ENCODE measurements at regions not wholly inside any gene's neighbourhood (a gene's known extent, or its start where the extent isn't known, plus 50 kb on each side); places are given as distances from the start of the nearest gene placed in this dataset.

DNA sequence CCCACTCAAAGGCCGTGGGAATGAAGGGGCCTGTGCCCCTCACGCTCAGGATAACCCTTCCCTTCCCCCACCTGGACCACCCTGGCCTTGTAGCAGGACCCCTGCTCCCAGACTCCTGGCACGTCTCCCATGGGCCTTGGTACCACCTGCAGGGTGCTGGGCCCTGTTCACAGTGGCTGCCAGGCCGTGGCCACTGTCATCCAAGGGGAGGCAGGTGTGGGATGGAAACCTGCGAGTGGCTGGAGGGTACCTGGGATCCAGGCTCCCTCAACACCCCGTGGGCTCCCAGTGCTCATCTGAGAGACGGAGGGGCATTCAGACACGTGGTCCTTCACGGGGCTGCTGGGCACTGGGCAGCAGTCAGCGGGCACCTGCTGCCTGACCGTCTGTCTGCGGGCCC, 75.6 kb upstream of the CIBAR2 start:
- DNase-seq (ENCODE audit: low spot score) = no peak

DNA sequence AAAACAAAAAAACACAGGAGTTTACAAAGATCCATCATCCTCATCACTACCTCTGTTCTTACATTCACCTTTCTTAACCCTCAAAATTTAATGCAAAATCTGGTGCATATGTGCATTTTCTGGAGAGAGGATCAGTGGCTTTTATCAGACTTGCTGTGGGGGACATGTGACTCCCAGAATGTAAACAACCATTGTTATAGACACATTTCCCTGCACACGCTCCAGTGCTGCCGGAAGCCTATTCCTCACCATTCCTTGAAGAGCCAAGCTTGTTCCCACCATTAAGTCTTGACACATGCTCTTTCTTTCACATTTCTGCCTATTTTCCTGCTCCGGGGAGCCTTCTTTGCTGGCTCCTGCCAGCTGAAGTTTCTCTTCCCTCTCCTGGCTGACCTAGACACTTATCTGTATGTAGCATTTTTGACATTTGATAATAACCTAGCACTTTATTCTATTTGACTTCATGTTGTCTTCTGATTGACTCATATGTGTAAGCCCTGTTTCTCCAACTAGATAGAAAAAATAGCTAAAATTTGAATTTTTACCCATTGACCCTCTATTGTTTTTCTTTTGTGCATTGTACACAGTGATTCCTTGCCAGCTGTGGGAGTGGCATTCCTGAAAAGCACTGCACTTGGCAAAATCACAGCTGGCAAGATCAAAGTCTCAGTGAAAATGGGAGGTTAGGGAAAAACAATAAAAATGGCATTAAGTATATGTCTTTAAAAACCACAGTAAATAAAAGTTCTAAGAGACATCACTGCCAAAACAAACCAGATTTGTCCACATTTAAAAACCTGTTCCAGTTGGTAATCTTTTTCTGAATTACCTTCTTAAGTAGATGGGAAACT, 76.8 kb upstream of the CIBAR2 start:
- DNase-seq (ENCODE audit: low spot score) = no peak

DNA sequence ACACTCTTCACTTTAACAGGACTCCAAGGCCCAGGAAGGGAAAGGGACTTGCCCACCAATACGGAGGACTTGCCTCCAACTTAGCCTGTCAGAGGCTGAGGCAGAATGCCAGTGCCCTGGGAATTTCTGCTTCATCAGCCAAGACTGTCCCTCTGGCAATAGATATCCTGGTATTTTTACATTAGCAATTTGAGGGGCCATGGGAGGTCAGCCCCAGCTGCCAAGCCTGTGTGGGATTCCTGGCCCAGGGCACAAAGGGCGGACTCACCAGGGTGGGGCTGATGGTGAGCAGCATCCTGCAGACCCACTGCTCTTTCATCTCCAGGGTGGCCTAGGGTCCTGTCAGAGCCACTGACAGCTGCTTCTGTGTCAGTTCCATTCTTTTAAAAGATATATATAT, 78.3 kb upstream of the CIBAR2 start:
- DNase-seq (ENCODE audit: low spot score) = no peak

DNA sequence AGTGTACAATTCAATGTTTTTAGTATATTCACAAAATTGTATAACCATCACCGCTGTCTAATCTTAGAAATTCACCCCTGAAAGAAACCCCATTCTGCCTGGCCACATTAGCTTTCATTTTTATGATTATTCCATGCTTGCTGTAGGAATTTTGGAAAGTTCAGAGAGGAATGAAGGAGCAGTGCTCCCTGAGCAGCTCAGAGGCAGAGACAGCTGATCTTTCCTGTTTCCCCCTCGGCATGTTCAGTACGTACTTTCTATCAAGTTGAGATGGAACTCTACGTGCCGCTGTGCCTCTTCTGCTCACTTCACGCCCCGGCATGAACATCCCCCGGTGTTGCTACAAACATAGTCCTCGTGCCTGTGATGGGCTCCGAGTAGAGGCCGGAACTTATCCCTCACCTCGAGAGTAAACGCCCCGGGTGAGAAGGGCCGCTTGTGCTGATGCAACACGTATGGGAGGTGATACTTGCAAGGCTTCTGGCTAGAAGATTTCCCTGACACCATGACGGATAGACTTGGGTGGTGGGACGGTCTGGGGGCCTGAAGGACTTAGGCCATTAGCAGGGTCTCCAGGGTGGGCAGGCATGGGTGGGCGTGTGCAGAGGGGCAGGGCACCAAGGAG, 79.2 kb upstream of the CIBAR2 start:
- no peak for DNase-seq (ENCODE audit: low spot score)

DNA sequence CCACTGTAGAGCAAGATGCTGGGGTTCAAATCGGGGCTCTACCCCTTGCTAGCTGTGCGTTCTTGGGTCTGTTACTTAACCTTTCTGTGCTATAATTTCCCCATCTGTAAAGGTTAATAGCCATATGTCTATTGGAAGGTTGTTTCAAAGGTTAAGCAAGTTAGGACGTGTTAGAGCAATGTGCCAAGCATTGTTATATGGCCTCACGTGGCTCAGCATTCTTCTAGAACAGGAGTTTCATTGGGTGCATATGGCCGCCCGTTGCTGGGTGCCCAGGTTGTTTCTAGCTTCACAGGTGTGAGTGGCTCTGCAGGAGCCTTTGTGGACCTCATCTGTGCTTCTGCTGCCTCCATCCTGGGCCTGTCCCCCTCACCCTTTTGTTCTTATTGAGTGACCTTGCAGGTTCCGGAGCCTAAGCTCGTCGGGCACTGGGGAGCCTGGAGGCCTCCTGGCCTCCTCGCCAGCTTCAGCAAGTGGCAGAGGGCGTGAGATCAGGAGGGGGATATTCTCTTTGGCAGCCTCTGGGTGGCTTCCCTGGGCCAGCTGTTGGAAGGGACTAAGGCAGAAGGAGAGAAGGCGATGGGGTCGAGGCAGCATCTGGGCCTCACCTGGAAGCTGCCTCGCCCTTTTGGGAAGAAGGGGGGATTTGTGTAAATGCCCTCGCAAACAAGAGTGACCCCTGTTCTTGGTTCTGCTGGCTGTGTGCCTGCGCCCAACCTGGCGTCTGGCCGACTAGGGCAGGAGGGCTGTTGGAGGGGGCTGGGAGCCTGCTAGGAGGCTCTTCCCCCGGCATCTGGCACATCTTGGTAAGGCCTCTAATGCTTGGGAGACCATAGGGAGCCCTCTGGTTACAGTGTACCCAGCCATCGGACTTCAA, 80.2 kb upstream of the CIBAR2 start:
- DNase-seq (ENCODE audit: low spot score) = no peak

DNA sequence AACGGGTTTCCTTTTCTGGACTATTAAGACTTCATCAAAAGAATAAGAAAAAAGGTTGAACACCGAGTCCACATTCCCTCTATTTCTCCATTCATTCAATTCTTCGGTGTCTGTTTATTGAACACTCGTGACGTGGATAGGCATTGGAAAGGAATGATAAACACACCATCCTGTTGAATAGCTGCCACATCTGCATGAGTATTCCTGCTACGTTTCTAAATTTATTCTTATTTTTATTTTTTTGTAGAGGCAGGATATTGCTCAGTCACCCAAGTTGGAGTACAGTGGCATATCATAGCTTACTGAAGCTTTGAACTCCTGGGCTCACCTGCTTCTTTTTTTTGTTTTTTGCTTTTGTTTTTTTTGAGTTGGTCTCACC, 80.8 kb upstream of the CIBAR2 start:
- no peak for DNase-seq (ENCODE audit: low spot score)

DNA sequence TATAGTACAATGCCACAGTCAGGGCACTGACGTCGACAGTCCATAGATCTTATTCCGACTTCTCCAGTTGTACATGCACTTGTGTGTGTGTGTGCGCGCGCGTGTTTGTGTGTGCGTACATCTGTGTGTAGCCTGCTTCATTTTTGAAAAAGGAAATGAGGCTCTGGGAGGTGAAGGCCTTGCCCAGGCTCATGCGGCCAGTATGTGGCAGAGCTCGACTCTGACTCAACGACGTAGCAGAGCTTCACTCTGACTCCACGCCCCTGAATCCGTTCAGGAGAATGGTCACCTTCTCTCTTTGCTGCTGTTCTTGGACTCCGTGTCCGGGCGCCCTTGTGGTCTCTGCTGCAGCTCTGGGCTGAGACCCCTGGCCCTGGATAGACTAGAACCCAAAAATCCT, 81.6 kb upstream of the CIBAR2 start:
- no peak for DNase-seq (ENCODE audit: low spot score)

DNA sequence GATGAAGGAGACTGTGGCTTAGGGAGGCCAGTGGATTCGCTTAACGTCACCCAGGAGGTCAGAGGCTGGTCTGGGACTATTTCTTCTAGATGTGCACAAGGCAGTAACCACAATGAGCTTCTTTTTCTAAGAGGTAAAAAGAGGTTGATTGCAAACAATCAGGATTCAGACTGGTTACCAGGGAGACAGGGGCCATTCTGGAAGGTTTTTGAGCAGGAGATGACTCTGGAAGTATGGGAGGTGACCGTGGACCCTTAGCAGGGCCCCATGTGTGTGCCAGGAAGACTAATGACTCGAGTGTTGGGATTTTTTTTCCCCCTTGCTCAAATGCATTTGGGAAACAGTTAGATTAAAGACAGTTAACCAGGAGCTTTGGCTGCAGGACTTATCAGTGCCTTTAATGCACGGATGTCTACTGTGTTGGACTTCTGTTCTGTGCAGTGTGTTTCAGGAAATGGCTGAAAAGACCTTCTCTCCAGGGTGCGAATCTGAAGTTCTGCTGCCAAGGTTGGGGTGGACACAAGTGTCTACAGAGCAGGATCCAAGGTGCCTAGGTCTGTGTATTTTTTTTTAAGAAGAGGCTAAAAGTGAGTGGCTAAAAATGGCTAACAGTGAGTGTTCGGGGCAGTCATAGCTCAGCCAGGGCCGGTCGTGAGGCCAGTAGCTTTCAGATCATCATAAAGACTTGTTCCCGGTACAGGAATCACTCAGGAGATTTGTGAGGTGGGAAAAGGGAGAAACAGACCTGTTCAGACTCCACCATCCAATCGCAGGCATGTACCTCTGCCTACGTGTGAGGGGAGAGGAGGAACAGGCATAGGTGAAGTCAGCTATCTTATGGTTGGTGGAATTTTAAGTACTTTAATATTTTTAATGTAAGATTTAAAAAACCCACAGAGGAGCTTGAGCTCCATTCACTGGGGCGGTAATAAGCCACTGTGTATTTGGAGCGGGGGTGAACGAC, 82.3 kb upstream of the CIBAR2 start:
- no peak for DNase-seq (ENCODE audit: low spot score)

DNA sequence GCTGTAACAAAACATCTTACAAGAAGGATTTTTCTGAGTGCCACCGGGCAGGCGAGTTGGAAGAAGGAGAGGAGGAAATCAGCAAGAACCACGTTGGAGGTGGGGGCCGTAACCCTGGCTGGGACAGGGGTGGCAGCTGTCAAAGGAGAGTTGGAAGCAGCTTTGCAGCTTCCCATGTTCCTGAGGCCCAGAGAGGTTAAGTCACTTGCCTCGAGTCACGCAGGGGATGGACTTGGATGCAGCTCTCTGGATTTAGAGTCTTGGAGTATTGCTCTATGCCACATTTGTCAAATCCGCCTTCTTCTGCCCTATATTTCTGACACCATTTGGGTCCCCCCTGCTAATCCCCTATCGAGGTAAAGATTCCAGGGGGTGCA, 83.0 kb upstream of the CIBAR2 start:
- DNase-seq (ENCODE audit: low spot score) = no peak

DNA sequence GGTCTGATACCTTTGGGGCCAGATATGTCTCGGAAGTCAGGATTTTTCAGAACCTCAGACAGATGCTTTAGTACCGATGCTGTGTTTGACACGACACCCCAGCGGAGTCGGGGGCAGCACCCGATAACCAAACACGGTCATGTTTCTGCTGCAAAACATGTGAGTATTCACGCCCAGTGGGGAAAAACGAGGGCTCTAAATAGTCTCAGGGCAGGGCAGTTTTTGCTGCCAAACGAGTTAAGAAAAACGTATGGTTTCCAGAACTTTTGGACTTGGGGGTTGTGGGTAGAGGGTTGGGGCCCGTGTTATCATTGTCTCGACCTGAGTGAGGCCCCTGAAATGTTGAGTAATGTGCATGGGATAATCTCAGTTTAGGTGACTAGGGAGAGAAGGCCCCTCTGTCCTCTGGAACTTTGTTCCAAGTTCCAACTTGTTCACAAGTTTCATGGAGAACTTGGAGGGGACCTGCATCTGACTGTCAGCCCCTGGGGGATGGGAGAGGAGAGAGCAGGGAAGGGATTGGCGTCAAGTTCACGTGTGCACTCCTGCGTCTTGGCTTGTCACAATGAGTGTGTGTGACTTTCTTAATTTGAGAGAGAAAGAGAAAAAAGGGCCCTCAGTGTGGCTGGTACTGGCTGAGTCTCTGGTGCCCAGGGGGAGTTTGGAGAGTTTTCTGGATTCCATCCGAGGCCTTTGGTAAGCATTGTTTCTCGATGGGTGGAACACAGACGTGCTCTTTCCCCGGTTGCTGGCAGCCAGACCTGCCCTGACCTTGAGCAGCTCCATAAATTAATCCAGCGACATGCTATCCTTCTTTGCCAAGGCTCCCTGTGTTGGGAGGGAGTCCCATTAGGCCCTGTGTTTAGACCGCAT, 83.9 kb upstream of the CIBAR2 start:
- DNase-seq (ENCODE audit: low spot score) = no peak

DNA sequence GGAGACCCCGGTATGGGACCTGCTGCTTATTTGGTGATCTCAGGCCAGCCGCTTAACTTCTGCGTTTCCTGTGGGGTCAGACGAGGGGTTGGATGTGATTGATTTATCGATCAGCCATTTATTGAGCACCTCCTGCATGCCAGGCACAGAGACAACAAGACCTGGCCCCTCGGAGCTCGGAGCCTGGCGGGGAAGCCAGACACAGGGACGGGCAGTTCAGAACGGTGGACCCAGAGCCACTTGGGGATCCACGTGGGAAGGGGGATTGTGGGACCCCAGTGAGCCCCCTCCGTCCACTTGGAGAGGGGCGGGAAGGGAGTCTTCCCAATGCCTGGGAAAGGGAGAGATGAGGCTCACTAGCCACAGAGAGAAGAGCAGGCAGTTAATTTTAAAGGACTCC, 84.7 kb upstream of the CIBAR2 start:
- no peak for DNase-seq (ENCODE audit: low spot score)

DNA sequence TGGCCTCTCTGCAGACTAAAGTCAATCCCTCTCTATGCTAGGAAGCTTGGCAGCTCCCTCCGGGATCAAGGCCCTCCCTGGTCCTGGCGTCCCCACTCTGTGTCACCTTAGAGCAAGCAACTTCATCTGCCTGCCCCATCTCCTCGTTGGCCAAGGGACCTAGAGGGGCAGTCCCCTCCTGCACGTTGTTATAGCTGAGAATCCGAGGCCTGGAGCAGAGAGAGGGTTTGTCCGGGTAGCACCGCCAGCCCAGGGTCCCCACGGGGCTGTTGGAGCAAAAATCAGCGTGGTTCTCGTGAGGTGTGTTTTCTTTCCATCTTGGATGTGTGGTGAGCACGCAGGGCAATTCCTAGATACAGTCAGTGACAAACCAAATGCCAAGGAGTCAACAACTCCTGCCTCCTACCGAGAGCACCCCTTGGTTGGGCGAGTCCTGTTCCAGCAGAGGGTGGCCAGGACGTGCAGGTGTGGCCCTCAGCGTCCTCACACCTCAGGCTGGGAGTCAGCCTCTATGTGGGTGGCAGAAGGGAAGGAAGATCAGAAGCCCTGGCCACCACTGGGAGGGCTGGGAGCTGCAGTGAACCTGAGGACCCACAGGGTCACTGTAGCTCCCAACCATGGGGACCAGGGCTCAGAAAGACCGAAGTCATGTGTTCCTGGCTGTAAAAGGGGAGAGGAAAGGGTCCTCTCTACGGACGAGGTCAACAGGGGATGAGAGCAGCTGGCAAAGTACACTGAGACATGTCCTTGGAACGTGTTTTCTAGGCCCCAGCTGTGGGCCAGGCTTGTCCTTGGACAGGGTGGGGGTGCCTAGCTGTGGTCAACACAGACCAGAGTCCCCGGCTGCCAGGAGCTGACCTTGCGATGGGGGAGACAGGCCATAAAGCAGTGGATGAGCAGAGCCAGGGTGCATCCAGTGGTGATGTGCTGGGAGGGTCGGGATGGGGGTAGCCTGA, 85.6 kb upstream of the CIBAR2 start:
- no peak for DNase-seq (ENCODE audit: low spot score)

DNA sequence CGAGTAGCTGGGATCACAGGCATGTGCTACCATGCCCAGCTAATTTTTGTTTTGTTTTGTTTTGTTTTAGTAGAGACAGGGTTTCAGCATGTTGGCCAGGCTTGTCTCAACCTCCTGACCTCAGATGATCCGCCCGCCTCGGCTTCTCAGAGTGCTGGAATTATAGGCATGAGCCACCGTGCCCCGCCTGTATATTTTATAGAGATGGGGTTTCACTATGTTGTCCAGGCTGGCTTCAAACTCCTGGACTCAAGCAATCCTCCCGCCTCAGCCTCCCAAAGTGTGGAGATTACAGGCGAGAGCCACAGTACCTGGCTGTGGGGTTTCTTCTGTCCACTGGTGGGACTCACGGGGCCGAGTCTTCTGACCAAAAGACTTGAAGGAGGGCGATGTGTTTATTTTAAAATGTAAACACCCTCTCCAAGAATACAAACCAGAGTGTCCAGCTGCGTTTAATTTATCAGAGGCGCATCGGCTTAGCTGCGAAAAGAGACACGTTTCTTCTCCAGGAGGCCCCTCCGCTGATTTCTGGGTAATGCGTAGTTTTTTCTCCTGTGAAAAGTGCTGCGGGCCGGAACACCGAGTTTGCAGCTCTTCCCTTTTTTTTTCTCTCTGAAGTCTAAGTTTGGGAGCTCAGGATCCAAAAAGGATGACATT, 86.9 kb upstream of the CIBAR2 start:
- no peak for DNase-seq (ENCODE audit: low spot score)

DNA sequence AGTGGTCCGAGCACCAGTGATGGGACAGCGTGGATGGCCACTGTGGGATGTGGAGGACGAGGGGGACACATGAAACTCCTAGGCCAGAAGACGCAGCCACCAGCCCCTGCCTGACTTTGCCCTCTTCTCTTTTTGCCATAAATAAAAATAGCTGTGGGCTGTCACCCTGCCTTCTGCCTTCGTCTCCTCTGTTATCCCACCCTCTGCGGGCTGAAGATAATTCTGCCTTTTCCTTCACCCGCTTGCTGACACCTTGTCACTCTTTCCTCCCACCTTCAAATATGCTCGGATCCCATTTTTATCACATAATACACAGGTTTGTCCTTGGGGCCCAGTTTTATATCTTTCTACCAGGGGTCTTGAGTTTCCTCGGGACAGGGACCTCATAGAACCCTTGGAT, 87.6 kb upstream of the CIBAR2 start:
- DNase-seq (ENCODE audit: low spot score) = no peak

DNA sequence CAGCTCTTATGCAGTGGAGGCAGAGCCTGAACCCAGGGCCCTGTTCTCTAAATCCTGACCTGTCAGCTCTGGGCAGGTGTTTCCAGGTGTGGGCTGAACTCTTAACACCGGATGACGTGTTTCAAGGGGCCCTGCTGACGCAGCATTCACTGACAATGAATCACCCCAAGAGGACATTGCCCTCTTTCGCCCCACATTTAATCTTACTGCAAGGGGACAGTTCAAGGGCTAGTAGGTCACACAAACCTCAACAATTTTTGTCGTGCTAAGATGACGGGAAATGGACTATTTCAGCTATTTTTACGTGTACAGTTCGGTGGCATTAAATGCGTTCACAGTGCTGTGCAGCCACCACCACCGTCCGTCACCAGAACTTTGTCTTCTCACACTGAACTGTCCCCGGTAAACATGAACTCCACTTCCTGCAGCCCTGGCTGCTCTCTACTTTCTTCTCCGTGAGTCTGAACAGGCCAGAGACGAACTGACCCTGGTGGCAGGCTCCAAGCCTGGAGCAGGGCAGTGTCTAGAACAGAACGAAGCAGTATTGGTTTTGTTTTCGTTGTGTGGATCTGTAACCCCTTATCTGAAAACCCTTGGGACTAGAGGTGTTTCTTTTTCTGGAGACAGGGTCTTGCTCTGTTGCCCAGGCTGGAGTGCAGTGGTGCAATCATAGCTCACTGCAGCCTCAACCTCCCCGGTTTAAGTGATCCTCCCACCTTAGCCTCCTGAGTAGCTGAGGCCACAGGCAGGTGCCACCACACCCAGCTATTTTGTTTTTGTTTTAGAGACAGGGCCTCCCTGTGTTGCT, 88.4 kb upstream of the CIBAR2 start:
- DNase-seq (ENCODE audit: low spot score) = peak; percentile 75

DNA sequence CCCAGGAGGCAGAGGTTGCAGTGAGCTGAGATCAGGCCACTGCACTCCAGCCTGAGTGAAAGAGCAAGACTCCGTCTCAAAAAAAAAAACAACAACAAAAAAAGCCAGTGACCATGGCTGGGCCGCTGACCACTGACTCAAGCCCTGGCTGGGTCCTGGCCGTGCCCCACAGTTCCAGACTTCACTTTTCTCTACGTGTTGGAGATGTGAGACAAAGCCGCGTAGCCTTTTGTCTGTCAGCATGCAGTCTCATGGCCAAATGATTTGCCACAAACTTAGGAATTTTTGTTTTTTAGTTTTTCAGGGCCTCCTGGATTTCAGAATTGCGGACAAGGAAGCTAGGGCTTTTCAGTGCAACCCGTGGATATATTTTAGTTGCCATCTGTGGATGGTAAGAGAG, 89.3 kb upstream of the CIBAR2 start:
- no peak for DNase-seq (ENCODE audit: low spot score)

DNA sequence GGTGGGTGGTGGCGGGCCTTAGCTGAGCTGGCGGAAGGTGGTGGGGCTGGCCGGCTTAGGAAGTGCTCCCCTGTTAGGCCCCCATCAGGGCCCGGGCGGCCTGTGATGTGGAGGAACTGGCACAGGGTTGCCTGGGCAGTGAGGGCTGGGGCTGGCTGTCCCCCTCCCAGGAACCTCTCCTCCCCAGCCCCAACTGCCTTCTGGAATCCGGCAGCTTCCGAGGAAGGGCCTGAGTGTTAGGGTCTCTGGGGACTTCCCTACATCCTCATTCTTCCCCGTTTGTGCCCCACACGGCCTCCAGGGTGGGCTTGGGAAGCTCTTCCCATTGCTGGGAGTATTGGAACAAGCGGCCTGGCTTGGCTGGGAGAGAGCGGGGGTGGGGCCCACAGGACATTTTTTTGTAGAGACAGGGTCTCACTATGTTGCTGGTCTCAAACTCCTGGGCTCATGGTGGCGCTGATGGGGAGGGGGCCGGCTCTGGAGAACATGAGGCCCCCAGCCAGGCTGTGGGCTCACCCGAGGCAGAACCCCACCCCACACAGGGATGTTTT, 89.9 kb upstream of the CIBAR2 start:
- no peak for DNase-seq (ENCODE audit: low spot score)
